ENCODE measurements at regions not wholly inside any gene's neighbourhood (a gene's known extent, or its start where the extent isn't known, plus 50 kb on each side); places are given as distances from the start of the nearest gene placed in this dataset.

DNA sequence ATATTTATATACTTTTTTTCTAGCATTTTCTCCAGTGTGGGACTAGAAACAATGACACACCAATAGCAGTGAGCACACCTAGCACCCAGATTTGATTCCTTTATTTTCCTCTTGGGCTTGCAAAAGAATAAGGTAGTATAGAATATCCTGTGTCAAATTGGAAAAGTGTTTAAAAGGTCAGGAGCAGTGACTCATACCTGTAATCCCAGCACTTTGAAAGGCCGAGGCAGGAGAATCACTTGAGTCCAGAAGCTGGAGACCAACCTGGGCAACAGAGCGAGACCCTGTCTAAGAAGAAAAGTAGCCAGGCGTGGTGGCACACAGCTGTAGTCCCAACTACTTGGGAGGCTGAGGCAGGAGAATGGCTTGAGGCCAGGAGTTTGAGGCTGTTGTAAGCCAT, 53.8 kb upstream of the SGPP1 start:
- ChIA-PET CTCF (no interaction called here), RAD21 (ENCODE audit: unreplicated experiment) (interaction anchor here (0.6 kb wide), 1 partner anchor 1477 kb away, joined by 3 read pairs; no protein-coding TSS in a partner anchor), POLR2A (no interaction called here), SMC1A (ENCODE audit: uncharacterized antibody, unreplicated experiment) (no interaction called here)
- no peak for FAIRE-seq
- no peak overlapping the region for H2AFZ ChIP-seq (ENCODE audit: control insufficient read depth, low read depth, low read length)
- H3K79me2 ChIP-seq (ENCODE audit: control insufficient read depth, insufficient read depth, low read length) = no peaks in the 10 kb centered on the region
- DNase-seq (ENCODE audit: low read depth, low spot score) = no peak
- no TSS peak for BruUV-seq (replicated peaks)
- 42% methylated on average over 3 of the region's 3 CpGs for WGBS (ENCODE audit: insufficient coverage, insufficient replicate concordance, low lambda C conversion rate, missing lambda C conversion rate)
- H3K4me2 ChIP-seq (ENCODE audit: control insufficient read depth, insufficient read depth) = no peak overlapping the region
- H3K4me1 ChIP-seq (ENCODE audit: control insufficient read depth, insufficient read depth, low read length) = no peaks in the 10 kb centered on the region
- no peak overlapping the region for H3K27ac ChIP-seq (ENCODE audit: control insufficient read depth, insufficient read depth)
- H3K36me3 ChIP-seq (ENCODE audit: control insufficient read depth in 2 of 2, insufficient read depth in 2 of 2, low read length in 1 of 2) = no peaks in the 10 kb centered on the region
- H3K4me3 ChIP-seq = no peak overlapping the region
- intact Hi-C loops (cut with micrococcal nuclease; ENCODE audit: unreplicated experiment) = no loop called here
- H3K9ac ChIP-seq (ENCODE audit: control insufficient read depth, insufficient read depth, low read length) = no peak overlapping the region
- H3K27me3 ChIP-seq (replicated peaks in 1 of 2; ENCODE audit: control insufficient read depth in 2 of 2, insufficient read depth in 2 of 2, low read length in 1 of 2) = no peaks in the 10 kb centered on the region
- TF ChIP-seq RBBP5 (conservative IDR thresholded peaks at IDR 0.05) = no peak
- no peak for TF ChIP-seq TARDBP (IDR thresholded peaks at IDR 0.05; ENCODE audit: borderline replicate concordance)
- TF ChIP-seq, protein P1, sequence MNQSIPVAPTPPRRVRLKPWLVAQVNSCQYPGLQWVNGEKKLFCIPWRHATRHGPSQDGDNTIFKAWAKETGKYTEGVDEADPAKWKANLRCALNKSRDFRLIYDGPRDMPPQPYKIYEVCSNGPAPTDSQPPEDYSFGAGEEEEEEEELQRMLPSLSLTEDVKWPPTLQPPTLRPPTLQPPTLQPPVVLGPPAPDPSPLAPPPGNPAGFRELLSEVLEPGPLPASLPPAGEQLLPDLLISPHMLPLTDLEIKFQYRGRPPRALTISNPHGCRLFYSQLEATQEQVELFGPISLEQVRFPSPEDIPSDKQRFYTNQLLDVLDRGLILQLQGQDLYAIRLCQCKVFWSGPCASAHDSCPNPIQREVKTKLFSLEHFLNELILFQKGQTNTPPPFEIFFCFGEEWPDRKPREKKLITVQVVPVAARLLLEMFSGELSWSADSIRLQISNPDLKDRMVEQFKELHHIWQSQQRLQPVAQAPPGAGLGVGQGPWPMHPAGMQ (IDR thresholded peaks at IDR 0.05; ENCODE audit: borderline replicate concordance) = no peak
- H3K9me3 ChIP-seq (replicated peaks; ENCODE audit: control insufficient read depth, insufficient read depth, low read length) = no peaks in the 10 kb centered on the region
- H4K20me1 ChIP-seq (ENCODE audit: control insufficient read depth, insufficient read depth) = no peaks in the 10 kb centered on the region
- ATAC-seq = no peak
- in situ Hi-C loops (cut with MboI) = loop anchor here (25.0 kb wide), 1 partner anchor 1619 kb away; no protein-coding TSS in a partner anchor

DNA sequence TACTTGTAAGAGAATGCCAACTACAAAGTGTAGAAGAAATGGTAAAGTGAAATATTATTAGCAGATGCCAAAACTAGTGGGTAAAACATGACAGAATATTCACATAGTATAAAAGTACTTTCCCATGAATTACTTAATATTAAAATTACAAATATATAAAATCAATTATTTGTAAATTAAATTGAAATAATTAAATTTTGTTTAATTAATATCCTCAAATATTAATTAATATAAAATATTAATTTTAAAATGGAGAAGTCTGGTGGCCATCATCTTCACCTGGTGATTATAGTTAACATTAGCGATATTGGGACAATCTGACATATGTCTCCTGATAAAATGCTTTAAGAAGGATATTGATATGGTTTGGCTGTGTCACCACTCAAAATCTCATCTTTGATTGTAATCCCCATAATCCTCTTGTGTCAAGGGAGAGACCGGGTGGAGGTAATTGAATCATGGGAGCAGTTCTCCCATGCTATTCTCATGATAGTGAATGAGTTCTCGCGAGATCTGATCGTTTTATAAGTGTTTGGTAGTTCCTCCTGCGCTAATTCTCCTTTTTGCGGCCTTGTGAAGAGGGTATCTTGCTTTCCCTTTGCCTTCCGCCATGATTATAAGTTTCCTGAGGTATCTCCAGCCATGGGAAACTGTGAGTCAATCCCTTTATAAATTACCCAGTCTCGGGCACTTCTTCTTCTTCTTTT, 55.0 kb upstream of the SGPP1 start:
- POLR2A ChIA-PET = no interaction called here
- Histone ChIP-seq H3K27me3 (replicated peaks in 1 of 2; ENCODE audit: control insufficient read depth in 2 of 2, insufficient read depth in 2 of 2, low read length in 1 of 2) (no peaks in the 10 kb centered on the region; a peak in 1 of 4 replicates), H3K4me3 (no peak overlapping the region), H3K36me3 (ENCODE audit: control insufficient read depth in 2 of 2, insufficient read depth in 2 of 2, low read length in 1 of 2) (no peaks in the 10 kb centered on the region), H3K27ac (ENCODE audit: control insufficient read depth, insufficient read depth) (no peak overlapping the region), H3K9me3 (replicated peaks; ENCODE audit: control insufficient read depth, insufficient read depth, low read length) (no peaks in the 10 kb centered on the region), H2AFZ (ENCODE audit: control insufficient read depth, low read depth, low read length) (no peak overlapping the region), H4K20me1 (ENCODE audit: control insufficient read depth, insufficient read depth) (no peaks in the 10 kb centered on the region), H3K4me1 (ENCODE audit: control insufficient read depth, insufficient read depth, low read length) (no peaks in the 10 kb centered on the region), H3K4me2 (ENCODE audit: control insufficient read depth, insufficient read depth) (no peak overlapping the region), H3K79me2 (ENCODE audit: control insufficient read depth, insufficient read depth, low read length) (no peaks in the 10 kb centered on the region), H3K9ac (ENCODE audit: control insufficient read depth, insufficient read depth, low read length) (no peak overlapping the region)
- FAIRE-seq (no peak), ATAC-seq (no peak), DNase-seq (ENCODE audit: low read depth, low spot score) (no peak)
- CTCF ChIA-PET = no interaction called here
- in situ Hi-C loops (cut with MboI) = loop anchor here (25.0 kb wide), 1 partner anchor 1621 kb away; no protein-coding TSS in a partner anchor
- WGBS (ENCODE audit: insufficient coverage, insufficient replicate concordance, low lambda C conversion rate, missing lambda C conversion rate) = 88% methylated on average over 9 of the region's 9 CpGs
- BruUV-seq (replicated peaks) = no TSS peak
- intact Hi-C loops (cut with micrococcal nuclease; ENCODE audit: unreplicated experiment) = no loop called here
- RAD21 ChIA-PET (ENCODE audit: unreplicated experiment) = no interaction called here
- SMC1A ChIA-PET (ENCODE audit: uncharacterized antibody, unreplicated experiment) = no interaction called here
- TF ChIP-seq TBL1XR1 (IDR thresholded peaks at IDR 0.05; ENCODE audit: low read depth, low read length) (no peak), PAX5 (IDR thresholded peaks at IDR 0.05; ENCODE audit: borderline replicate concordance, low read depth, low read length) (no peak), ESRRA (IDR thresholded peaks at IDR 0.05; ENCODE audit: low read length) (no peak), EP300 (IDR thresholded peaks at IDR 0.05; ENCODE audit: borderline replicate concordance in 1 of 2, control insufficient read depth in 1 of 2, low read depth in 2 of 2, low read length in 2 of 2) (no peak)
- TF ChIP-seq, protein P2, sequence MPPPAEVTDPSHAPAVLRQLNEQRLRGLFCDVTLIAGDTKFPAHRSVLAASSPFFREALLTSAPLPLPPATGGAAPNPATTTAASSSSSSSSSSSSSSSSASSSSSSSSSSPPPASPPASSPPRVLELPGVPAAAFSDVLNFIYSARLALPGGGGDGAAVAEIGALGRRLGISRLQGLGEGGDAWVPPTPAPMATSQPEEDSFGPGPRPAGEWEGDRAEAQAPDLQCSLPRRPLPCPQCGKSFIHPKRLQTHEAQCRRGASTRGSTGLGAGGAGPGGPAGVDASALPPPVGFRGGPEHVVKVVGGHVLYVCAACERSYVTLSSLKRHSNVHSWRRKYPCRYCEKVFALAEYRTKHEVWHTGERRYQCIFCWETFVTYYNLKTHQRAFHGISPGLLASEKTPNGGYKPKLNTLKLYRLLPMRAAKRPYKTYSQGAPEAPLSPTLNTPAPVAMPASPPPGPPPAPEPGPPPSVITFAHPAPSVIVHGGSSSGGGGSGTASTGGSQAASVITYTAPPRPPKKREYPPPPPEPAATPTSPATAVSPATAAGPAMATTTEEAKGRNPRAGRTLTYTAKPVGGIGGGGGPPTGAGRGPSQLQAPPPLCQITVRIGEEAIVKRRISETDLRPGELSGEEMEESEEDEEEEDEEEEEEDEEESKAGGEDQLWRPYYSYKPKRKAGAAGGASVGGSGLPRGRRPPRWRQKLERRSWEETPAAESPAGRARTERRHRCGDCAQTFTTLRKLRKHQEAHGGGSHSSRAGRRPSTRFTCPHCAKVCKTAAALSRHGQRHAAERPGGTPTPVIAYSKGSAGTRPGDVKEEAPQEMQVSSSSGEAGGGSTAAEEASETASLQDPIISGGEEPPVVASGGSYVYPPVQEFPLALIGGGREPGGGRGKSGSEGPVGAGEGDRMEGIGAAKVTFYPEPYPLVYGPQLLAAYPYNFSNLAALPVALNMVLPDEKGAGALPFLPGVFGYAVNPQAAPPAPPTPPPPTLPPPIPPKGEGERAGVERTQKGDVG (CRISPR knock-in tag; IDR thresholded peaks at IDR 0.05) = no peak
- TF ChIP-seq, protein P3, sequence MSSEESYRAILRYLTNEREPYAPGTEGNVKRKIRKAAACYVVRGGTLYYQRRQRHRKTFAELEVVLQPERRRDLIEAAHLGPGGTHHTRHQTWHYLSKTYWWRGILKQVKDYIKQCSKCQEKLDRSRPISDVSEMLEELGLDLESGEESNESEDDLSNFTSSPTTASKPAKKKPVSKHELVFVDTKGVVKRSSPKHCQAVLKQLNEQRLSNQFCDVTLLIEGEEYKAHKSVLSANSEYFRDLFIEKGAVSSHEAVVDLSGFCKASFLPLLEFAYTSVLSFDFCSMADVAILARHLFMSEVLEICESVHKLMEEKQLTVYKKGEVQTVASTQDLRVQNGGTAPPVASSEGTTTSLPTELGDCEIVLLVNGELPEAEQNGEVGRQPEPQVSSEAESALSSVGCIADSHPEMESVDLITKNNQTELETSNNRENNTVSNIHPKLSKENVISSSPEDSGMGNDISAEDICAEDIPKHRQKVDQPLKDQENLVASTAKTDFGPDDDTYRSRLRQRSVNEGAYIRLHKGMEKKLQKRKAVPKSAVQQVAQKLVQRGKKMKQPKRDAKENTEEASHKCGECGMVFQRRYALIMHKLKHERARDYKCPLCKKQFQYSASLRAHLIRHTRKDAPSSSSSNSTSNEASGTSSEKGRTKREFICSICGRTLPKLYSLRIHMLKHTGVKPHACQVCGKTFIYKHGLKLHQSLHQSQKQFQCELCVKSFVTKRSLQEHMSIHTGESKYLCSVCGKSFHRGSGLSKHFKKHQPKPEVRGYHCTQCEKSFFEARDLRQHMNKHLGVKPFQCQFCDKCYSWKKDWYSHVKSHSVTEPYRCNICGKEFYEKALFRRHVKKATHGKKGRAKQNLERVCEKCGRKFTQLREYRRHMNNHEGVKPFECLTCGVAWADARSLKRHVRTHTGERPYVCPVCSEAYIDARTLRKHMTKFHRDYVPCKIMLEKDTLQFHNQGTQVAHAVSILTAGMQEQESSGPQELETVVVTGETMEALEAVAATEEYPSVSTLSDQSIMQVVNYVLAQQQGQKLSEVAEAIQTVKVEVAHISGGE (CRISPR knock-in tag; IDR thresholded peaks at IDR 0.05) = no peak

Measured in GM12878 (cell line).